ENCODE measurements at regions not wholly inside any gene's neighbourhood (a gene's known extent, or its start where the extent isn't known, plus 50 kb on each side); places are given as distances from the start of the nearest gene placed in this dataset.

DNA sequence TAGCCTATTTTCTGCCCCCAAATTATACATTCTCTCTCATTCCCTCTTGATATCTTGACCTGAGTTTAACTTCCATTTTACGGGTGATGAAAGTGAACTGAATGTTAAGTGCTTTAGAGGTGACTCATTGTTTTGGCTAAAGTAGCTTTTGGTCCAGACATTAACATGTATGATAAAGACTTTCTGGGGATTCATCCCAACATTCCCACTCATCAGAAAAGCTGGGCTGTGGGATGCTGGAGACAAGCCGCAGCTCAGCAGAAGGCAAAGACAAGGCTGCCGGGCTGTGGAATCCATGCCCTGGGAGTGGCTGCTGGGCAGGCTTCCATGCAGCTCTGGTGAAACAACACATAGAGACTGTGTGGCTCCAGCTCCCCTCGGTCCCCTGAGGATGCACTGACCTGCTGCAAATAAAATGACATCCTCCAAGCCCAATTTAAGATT lies 89.9 kb upstream of the SYNDIG1 start:
- TF ChIP-seq, protein P1, sequence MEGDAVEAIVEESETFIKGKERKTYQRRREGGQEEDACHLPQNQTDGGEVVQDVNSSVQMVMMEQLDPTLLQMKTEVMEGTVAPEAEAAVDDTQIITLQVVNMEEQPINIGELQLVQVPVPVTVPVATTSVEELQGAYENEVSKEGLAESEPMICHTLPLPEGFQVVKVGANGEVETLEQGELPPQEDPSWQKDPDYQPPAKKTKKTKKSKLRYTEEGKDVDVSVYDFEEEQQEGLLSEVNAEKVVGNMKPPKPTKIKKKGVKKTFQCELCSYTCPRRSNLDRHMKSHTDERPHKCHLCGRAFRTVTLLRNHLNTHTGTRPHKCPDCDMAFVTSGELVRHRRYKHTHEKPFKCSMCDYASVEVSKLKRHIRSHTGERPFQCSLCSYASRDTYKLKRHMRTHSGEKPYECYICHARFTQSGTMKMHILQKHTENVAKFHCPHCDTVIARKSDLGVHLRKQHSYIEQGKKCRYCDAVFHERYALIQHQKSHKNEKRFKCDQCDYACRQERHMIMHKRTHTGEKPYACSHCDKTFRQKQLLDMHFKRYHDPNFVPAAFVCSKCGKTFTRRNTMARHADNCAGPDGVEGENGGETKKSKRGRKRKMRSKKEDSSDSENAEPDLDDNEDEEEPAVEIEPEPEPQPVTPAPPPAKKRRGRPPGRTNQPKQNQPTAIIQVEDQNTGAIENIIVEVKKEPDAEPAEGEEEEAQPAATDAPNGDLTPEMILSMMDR (IDR thresholded peaks at IDR 0.05), result no peak
- TF ChIP-seq POLR2A (IDR thresholded peaks at IDR 0.05), result no peak

Data from heart left ventricle (tissue), 13 donors.